GM13976 (cell line): ENCODE measurements at regions not wholly inside any gene's neighbourhood (a gene's known extent, or its start where the extent isn't known, plus 50 kb on each side); places are given as distances from the start of the nearest gene placed in this dataset.

Experiments used
- DNase-seq: peaks from one replicate; pipeline ENCODE4 v3.0.0; 2012; ENCODE audit warnings: low spot score
- in situ Hi-C: fragments of 300-500 bp; cut with MboI; formaldehyde crosslinking; loops from one replicate; pipeline ENCODE4 v1.12.0; 2022; ENCODE audit warnings: low sequenced_read_pairs, mixed read lengths, inconsistent platforms; ENCODE audit not compliant: unreplicated experiment
- TF ChIP-seq, protein P1 (sequence below): IDR thresholded peaks from 2 replicates; pipeline ENCODE4 v1.5.1; 2012; ENCODE audit warnings: borderline replicate concordance, mild to moderate bottlenecking; ENCODE audit not compliant: insufficient read depth; ENCODE audit errors: extremely low read depth, missing control alignments, control extremely low read depth

DNA sequence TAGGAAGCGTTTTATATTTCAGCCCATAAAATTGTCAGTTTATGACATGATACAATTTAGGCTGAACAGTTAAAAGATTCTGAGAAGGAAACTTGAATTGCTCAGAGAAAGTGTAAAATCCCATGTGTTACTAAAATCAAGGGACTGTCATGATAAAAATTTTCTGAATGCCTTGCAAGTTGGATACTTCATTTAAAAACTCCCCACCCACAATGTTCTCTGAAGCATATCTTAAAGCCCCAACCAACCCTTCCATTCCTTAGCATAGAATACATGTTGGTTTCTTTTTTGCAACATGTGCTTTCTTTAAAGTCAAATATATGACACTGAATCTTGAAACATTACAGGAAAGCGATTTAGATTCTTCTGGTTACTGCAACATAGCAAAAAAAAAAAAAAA, 97.4 kb downstream of the MRPL39 start:
- in situ Hi-C loops = loop anchor here (10.0 kb wide), 1 partner anchor 85 kb away; no protein-coding TSS in a partner anchor
- TF ChIP-seq, protein P1, sequence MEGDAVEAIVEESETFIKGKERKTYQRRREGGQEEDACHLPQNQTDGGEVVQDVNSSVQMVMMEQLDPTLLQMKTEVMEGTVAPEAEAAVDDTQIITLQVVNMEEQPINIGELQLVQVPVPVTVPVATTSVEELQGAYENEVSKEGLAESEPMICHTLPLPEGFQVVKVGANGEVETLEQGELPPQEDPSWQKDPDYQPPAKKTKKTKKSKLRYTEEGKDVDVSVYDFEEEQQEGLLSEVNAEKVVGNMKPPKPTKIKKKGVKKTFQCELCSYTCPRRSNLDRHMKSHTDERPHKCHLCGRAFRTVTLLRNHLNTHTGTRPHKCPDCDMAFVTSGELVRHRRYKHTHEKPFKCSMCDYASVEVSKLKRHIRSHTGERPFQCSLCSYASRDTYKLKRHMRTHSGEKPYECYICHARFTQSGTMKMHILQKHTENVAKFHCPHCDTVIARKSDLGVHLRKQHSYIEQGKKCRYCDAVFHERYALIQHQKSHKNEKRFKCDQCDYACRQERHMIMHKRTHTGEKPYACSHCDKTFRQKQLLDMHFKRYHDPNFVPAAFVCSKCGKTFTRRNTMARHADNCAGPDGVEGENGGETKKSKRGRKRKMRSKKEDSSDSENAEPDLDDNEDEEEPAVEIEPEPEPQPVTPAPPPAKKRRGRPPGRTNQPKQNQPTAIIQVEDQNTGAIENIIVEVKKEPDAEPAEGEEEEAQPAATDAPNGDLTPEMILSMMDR = no peak
- peak; percentile 29 for DNase-seq

DNA sequence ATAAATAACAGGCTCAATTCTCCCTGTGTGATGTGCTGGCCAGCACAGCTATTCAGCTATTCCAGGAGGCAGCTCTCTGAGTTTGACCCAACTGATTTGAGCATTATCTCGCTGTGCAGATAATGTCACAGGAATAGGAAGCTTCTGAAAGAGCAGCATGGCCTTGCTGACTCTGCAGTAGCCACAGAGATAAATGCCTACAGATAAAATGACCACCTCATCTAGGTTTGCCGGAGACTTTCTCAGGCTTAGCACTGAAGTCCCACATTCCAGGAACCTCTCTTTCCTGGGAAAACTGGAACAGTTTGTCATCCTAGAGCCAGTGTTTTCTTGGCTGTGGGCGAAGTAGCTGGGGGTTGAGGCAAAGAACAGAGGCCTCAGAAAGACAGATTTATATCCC, 98.9 kb downstream of the MRPL39 start:
- TF ChIP-seq, protein P1 = no peak
- in situ Hi-C loops = loop anchor here (10.0 kb wide), 1 partner anchor 84 kb away; no protein-coding TSS in a partner anchor
- DNase-seq = no peak

DNA sequence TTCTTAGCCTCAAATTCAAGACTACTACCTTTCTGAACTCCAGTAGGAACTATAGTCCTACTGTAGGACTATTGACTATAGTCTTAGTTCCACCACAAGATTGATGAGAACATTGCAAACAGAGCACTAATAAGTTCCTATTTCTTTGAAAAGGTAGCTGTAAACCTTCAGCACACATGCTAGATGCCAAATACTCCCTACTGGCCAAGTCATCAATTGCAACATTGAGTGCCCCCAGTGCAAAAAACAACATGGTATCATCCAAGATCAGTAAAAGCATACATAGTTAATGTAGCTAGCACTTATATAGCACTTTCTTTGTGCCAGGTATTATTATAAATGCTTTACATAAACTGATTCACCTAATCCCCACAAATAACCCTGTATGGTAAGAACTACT, 99.8 kb downstream of the MRPL39 start:
- in situ Hi-C loops = loop anchor here (10.0 kb wide), 1 partner anchor 83 kb away; no protein-coding TSS in a partner anchor
- DNase-seq = no peak

DNA sequence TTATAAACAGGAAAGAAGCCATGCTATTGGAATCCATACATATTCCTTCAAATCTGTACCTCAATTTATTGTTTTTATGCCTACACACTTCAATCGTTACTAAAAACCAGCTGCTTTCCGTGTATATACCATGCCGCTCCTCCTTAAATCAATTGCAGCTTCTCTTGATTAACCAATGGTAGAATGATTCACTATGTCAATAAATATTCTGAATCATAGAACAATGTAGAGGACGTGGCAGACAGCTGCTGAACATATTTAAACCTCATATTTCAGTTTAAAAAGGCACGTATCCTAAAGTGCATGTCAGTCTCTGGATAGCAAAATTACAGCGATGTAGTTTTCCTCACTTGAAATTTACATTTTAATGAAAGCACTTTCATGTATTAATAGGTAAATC, 100.4 kb downstream of the MRPL39 start:
- in situ Hi-C loops = loop anchor here (10.0 kb wide), 1 partner anchor 82 kb away; no protein-coding TSS in a partner anchor
- TF ChIP-seq, protein P1 = no peak
- no peak for DNase-seq

More for the DNA sequence above, 99.8 kb downstream of the MRPL39 start:
- TF ChIP-seq, protein P1 = peak; percentile 26

DNA sequence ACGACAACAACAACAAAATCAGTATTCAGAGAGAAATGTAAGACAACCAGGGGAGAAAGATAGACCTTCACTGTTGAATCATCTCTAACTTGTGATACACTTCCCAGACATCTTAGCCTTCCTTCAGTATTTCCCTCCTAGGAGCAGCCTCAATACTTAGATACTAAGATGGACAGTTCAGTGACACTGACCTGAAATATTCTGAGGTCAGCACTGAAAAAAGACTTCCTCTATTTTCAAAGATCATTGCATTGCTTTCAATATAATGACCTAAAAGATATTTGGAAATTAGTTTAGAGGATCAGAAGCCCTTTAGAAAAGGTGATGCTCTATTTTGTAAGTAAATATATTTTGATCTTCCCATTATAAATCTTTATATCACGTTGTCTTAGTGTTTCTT, 101.0 kb downstream of the MRPL39 start:
- in situ Hi-C loops = loop anchor here (10.0 kb wide), 1 partner anchor 81 kb away; no protein-coding TSS in a partner anchor
- TF ChIP-seq, protein P1 = no peak

DNA sequence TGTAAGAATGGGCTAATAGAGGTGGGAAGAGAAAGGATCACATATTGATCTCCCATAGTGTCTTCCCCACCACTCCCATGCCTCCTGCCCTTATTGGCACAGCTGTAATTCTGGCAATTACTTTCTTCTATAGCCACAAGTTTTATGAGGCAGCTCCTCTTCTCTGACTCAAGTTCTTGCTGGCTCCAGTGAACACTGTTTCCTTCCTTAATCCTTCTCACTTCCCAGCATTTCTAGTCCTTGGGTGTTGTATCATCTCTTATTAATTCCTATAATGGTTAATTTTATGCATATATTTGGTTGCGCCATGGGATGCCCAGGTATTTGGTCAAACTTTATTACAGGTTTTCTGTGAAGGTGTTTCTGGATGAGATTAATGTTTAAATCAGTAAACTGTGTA, 103.3 kb downstream of the MRPL39 start:
- in situ Hi-C loops = loop anchor here (5.0 to 10.0 kb wide), 2 partner anchors 58 to 79 kb away; no protein-coding TSS in a partner anchor
- TF ChIP-seq, protein P1 = no peak
- DNase-seq = no peak

More for the DNA sequence above, 101.0 kb downstream of the MRPL39 start:
- no peak for DNase-seq
